PC-9 (cell line): ENCODE measurements at regions not wholly inside any gene's neighbourhood (a gene's known extent, or its start where the extent isn't known, plus 50 kb on each side); places are given as distances from the start of the nearest gene placed in this dataset.

Experiments used
- CTCF ChIP-seq: fragments of 200-600 bp; sonication (generic); conservative IDR thresholded peaks from 2 replicates; pipeline ENCODE4 v1.6.1; 2017; ENCODE audit warnings: mixed run types, antibody characterized with exemption, mild to moderate bottlenecking, moderate library complexity
- EZH2 ChIP-seq: fragments of 200-600 bp; sonication (generic); IDR thresholded peaks from 2 replicates; pipeline ENCODE4 v1.8.0; 2017; ENCODE audit warnings: antibody characterized with exemption, low read depth

- no peak for TF ChIP-seq CTCF
- TF ChIP-seq EZH2: no peak
Observed at GRCh38 chr7:85710960-85711359, 524.1 kb upstream of the SEMA3D start.
